Spleen (tissue), 11 donors: ENCODE measurements at regions not wholly inside any gene's neighbourhood (a gene's known extent, or its start where the extent isn't known, plus 50 kb on each side); places are given as distances from the start of the nearest gene placed in this dataset.

ENCODE experiments used
- DNase-seq: peaks from one replicate; pipeline ENCODE4 v3.0.0-alpha.2; 2020
- H3K27ac ChIP-seq, 8 donors: fragments of 200-600 bp; sonication (generic) in 7 of 8; 1 replicate in 4 of 8; 2 replicates in 4 of 8; pipeline versions ENCODE4 v1.5.0 to v1.8.0; 2016 to 2021; ENCODE audit warnings: inconsistent platforms in 4 of 8, mild to moderate bottlenecking in 4 of 8, moderate library complexity in 1 of 8
- H3K27me3 ChIP-seq, 7 donors: fragments of 200-600 bp; sonication (generic) in 6 of 7; replicated peaks in 1 of 7; 1 replicate in 4 of 7; 2 replicates in 3 of 7; pipeline versions ENCODE4 v1.5.0 to v1.8.0; 2016 to 2021; ENCODE audit warnings: inconsistent platforms in 3 of 7, mild to moderate bottlenecking in 1 of 7
- H3K36me3 ChIP-seq, 6 donors: fragments of 200-600 bp; sonication (generic) in 5 of 6; 1 replicate in 4 of 6; 2 replicates in 2 of 6; pipeline versions ENCODE4 v1.5.0 to v1.8.0; 2016 to 2021; ENCODE audit warnings: inconsistent platforms in 2 of 6
- H3K4me1 ChIP-seq, 6 donors: fragments of 200-600 bp; sonication (generic) in 5 of 6; 1 replicate in 3 of 6; 2 replicates in 3 of 6; pipeline versions ENCODE4 v1.5.0 to v1.8.0; 2016 to 2021; ENCODE audit warnings: inconsistent platforms in 3 of 6
- H3K4me3 ChIP-seq, 8 donors: fragments of 200-600 bp; sonication (generic) in 7 of 8; 1 replicate in 4 of 8; 2 replicates in 4 of 8; pipeline versions ENCODE4 v1.5.0 to v1.8.0; 2016 to 2021; ENCODE audit warnings: inconsistent platforms in 4 of 8, mild to moderate bottlenecking in 4 of 8, moderate library complexity in 2 of 8
- H3K9me3 ChIP-seq, 8 donors: fragments of 200-600 bp; sonication (generic) in 7 of 8; 1 replicate in 4 of 8; 2 replicates in 4 of 8; pipeline versions ENCODE4 v1.5.0 to v1.8.0; 2016 to 2021; ENCODE audit warnings: inconsistent platforms in 4 of 8
- CTCF ChIP-seq, 11 experiments: fragments of 200-600 bp in 7 of 11; fragments of 450-650 bp in 4 of 11; sonication (generic) in 4 of 11; IDR thresholded peaks in 8 of 11; conservative IDR thresholded peaks in 3 of 11; 1 replicate in 7 of 11; 2 replicates in 4 of 11; pipeline versions ENCODE4 v1.4.0 to v1.8.0; 2016 to 2021; ENCODE audit warnings: antibody characterized with exemption in 11 of 11, inconsistent platforms in 4 of 11, mild to moderate bottlenecking in 1 of 11
- POLR2A ChIP-seq, 3 donors: fragments of 450-650 bp; IDR thresholded peaks; one replicate each; pipeline ENCODE4 v1.5.1; 2017; ENCODE audit warnings: antibody characterized with exemption in 3 of 3, mild to moderate bottlenecking in 1 of 3
- POLR2AphosphoS5 ChIP-seq, 3 donors: sonication (generic); formaldehyde crosslinking; IDR thresholded peaks; one replicate each; pipeline ENCODE4 v1.5.1; 2017; ENCODE audit warnings: antibody characterized with exemption in 3 of 3
- WGBS, 5 donors: extraction: QIAGEN DNeasy Blood & Tissue Kit in 3 of 5; methylation state at CpG; one replicate each; pipeline versions ENCODE4 v1.1.5 to v1.1.7; 2013 to 2018; 5-methylcytosine and 5-hydroxymethylcytosine counted together
- intact Hi-C: fragments of 100-400 bp; cut with DNase I; formaldehyde crosslinking; loops from one replicate; pipeline ENCODE4 v1.15.0; 2023; ENCODE audit warnings: low total_unique reads
- donor health status: healthy with polysubstance abuse.
- donor health status: DM: no; HTN: no; CAD: no; lungs with moderate emphysema.
- donor health status: DM: no; HTN: no; CAD: no.
- donor health status: Bipolar disorder and iron deficiency.
- donor health status: healthy.
- donor health status: DM: no; HTN: no; CAD: no.
- donor health status: DM: yes; HTN: yes; CAD: no.

- intact Hi-C loops, result loop anchor here (10.0 kb wide), 1 partner anchor 820 kb away; no protein-coding TSS in a partner anchor
- Histone ChIP-seq H3K4me1 (no peaks in the 10 kb centered on the region), H3K27ac (no peak overlapping the region), H3K4me3 (no peak overlapping the region), H3K36me3 (no peaks in the 10 kb centered on the region), H3K9me3 (no peaks in the 10 kb centered on the region), H3K27me3 (peaks cover 0 to 35% (median 0%) of the 10 kb centered on the region in 7 donors)
- TF ChIP-seq CTCF (IDR thresholded peaks at IDR 0.05 in 8 of 11, conservative IDR thresholded peaks at IDR 0.05 in 3 of 11) (no peak), POLR2A (IDR thresholded peaks at IDR 0.05) (no peak), POLR2AphosphoS5 (IDR thresholded peaks at IDR 0.05) (no peak)
- 67 to 83% (median 72%) methylated on average over 9 of the region's 9 CpGs for WGBS, 5 donors
- DNase-seq, result no peak
Observed at GRCh38 chr17:72555052-72555451, 434.2 kb downstream of the SOX9 start.

- Histone ChIP-seq H3K36me3 (no peaks in the 10 kb centered on the region), H3K27me3 (peaks cover 0 to 47% (median 0%) of the 10 kb centered on the region in 7 donors), H3K4me3 (no peak overlapping the region), H3K9me3 (no peaks in the 10 kb centered on the region), H3K27ac (no peak overlapping the region), H3K4me1 (no peaks in the 10 kb centered on the region)
- DNase-seq, result peak; percentile 81
- 40 to 43% (median 41%) methylated on average over 24 of the region's 24 CpGs for WGBS, 5 donors
- intact Hi-C loops, result loop anchor here (10.0 kb wide), 1 partner anchor 818 kb away; no protein-coding TSS in a partner anchor
- TF ChIP-seq CTCF (IDR thresholded peaks at IDR 0.05 in 8 of 11, conservative IDR thresholded peaks at IDR 0.05 in 3 of 11) (peak in 10 of 11 experiments; percentile 6 to 76 (median 67)), POLR2AphosphoS5 (IDR thresholded peaks at IDR 0.05) (no peak), POLR2A (IDR thresholded peaks at IDR 0.05) (no peak)
Observed at GRCh38 chr17:72556944-72557826, 436.4 kb downstream of the SOX9 start.

GRCh38 chr17:72558971-72559476, 438.2 kb downstream of the SOX9 start:
- H3K36me3 ChIP-seq, result no peaks in the 10 kb centered on the region
- TF ChIP-seq CTCF (IDR thresholded peaks at IDR 0.05 in 8 of 11, conservative IDR thresholded peaks at IDR 0.05 in 3 of 11) (no peak), POLR2A (IDR thresholded peaks at IDR 0.05) (no peak), POLR2AphosphoS5 (IDR thresholded peaks at IDR 0.05) (no peak)
- intact Hi-C loops, result loop anchor here (10.0 kb wide), 1 partner anchor 816 kb away; no protein-coding TSS in a partner anchor
- H3K4me3 ChIP-seq, result no peak overlapping the region
- H3K4me1 ChIP-seq, result no peaks in the 10 kb centered on the region
- peak; percentile 31 for DNase-seq
- H3K9me3 ChIP-seq, result no peaks in the 10 kb centered on the region
- H3K27ac ChIP-seq, result no peak overlapping the region
- peaks cover 0 to 50% (median 0%) of the 10 kb centered on the region in 7 donors for H3K27me3 ChIP-seq
- WGBS, 5 donors, result 84 to 90% (median 88%) methylated on average over 10 of the region's 10 CpGs
